ENCODE measurements at regions not wholly inside any gene's neighbourhood (a gene's known extent, or its start where the extent isn't known, plus 50 kb on each side); places are given as distances from the start of the nearest gene placed in this dataset.

DNA sequence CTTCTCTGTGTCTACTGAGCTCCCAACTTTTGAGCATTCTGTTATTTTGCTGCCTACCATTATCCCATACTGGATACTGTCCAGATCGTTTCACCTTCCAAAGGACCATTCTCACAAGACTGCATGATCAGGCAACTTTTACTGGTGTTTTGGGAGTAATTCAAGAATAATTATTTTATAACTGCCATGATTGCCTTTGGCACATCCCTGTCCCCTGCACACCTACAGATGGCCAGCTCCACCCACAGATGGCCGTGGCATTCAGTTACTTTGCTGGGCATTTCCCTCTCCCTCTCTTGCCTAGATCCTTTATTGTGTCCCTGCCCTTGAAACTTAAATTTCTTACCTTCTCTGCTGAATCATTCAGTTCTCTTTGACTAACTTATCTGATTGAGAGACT is 263.9 kb downstream of the DIPK2A start:
- DNase-seq: no peak

DNA sequence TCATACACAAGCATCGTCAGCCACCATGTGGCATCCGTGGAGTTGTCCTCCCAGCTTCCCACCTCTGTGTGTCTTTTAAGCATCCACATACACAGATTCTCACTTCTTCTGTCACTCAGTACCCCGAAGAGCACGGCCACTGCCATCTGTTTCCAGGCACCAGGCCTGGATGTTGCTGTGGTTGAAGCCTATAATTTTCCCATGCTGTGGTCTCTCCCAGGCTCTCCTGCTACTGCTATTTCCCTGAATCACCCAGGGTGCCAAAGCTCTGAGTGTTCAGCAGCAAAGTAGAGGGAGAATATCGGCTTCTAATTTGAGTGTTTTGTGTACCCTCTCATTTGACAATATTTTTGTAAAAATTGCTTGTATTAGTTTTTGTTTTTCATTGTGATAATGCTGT is 265.7 kb downstream of the DIPK2A start:
- DNase-seq: no peak

- DNase-seq: no peak
These were observed 269.8 kb downstream of the DIPK2A start for GRCh38 chr3:144241404-144241803.

DNA sequence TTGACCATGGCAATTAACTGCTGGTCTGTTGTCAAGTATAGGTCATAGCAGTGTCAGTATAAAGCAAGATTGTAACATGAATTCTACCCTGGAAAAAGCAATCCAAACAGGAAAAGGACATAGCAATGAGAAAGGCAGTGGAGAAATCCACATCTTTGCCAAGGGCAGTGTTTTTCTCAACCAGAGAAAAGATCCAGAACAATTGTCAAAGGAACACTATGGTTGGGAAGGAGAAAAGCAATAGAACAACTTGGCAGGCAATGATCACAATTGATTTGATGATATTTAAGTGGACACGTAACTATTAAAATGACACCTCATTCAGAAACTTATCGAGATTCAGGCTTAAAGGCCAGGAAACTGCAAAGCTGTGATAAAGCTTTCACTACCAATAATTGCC is 271.1 kb downstream of the DIPK2A start:
- no peak for DNase-seq

DNA sequence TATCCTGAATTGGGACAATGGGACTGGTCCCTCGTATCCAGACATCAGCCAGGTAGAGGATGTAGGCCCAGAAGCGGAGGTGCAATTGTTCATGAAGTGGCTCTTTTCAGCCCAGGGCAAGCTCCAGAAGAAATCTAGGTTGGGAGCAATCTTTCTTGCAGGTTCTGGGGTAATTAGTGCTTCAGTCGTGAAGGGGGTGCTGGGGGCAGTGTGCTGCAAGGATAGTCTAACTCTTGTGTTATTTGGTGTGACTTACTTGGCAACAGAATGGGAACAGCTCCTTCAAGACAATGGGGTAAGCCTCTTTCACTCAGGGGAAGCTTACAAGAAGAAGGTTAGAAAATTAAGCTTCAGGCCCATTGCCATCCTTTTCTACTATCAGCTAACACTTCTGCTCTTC is 273.0 kb downstream of the DIPK2A start:
- DNase-seq: no peak

DNA sequence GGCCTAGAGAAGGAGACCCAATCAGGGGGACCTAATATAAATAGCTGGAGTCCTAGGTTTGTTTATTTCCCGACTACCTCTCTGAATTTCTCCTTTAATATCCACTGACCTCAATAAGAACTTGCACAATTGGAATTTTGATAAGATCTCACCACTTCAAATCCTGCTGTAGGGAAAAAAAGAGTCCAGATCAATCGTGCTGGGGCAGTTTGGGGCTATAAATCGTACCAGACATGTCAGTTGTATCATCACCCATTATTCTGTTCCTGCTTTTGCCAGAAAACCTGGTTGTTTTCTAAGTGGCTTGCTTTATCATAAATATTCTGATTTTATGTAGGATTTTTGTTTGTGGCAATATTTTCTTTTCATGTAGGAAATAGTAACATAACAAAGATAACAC is 281.3 kb downstream of the DIPK2A start:
- DNase-seq: no peak

GRCh38 chr3:144257381-144257780 is 285.8 kb downstream of the DIPK2A start:
- DNase-seq: no peak

DNA sequence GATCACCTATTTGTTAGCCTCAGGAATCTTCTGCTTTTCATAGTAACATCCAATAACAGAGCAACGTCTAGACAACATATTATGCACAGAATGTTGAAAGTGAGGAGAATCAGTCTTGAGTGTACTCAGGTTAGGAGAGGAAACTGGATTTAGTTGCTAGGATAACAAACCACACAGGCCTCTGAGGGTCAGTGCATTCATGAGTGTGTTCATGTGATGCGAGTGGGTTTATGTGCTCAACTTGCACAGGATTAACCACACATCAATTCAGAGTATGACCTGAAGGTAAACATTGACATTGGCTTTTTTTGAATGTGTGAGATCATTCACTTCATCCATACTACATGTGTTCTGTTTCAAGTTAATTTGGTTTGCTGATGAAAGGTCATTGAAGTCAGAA is 287.6 kb downstream of the DIPK2A start:
- no peak for DNase-seq

- no peak for DNase-seq
These were observed 292.1 kb downstream of the DIPK2A start for GRCh38 chr3:144263706-144264105.

GRCh38 chr3:144264350-144264749 is 292.7 kb downstream of the DIPK2A start:
- DNase-seq: no peak

- no peak for DNase-seq
These were observed 293.2 kb downstream of the DIPK2A start for GRCh38 chr3:144264794-144265193.

DNA sequence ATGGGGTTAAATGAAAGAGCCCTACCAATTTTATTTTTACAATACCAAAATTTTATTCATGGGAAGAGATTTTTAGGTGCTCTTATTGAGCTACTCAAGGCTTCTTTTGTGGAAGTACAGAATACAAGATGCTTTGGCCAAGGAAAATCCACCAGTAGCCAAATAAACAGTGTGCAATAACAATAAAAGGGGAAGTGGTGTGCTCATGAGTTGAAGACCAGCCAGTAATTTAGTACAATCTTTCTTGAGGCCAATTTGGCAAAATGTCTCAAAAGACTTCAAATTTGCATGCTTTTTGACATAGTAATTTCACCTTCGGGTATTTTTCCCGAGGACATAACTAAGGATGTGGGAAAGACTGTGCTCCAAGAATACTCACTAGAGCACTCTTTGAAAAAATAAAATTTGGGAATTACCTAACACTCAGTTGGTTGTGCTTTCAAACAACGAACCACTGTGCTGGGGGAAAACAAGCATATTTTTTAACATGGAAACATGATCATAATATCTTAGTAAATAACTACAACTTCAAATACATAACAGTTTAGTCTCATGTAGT is 294.0 kb downstream of the DIPK2A start:
- no peak for DNase-seq

GRCh38 chr3:144270100-144270499 is 298.5 kb downstream of the DIPK2A start:
- no peak for DNase-seq

DNA sequence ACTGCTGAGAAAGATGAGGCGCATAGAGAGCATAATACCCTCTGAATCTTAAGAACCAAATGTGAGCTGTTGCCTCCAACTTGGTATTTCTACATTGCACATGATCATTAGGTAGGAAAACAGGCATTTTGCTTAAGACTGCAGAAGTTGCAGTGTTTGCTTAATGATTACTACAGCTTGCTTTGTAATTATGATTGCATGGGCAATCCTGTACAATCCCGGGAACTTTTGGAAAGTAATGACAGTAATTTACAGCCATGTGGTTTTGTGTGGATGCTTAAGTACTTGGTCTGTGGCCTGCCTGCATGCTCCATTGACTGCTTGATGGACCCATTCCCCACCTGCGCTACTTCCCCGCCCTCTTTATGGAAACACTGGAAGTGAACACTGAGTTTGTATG is 301.1 kb downstream of the DIPK2A start:
- no peak for DNase-seq

DNA sequence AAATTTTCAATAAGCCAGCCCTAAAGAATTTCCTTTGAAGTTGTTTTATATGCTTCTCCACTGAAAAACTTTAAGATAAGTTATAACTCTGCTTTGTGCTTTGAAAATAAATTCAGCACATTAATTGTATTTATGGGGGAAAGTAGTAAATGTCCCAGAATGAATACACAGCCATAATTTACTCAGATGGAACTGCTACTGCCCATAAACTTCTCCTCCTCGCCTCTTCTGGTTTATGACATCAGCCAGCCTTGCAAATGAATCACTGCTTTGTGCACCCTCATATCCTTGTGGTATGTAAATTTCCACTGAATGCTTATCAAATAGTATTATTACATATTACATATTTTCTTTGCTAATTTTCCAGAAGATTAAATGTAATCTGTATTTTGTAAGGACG is 302.0 kb downstream of the DIPK2A start:
- no peak for DNase-seq

GRCh38 chr3:144275005-144275404 is 303.4 kb downstream of the DIPK2A start:
- no peak for DNase-seq

DNA sequence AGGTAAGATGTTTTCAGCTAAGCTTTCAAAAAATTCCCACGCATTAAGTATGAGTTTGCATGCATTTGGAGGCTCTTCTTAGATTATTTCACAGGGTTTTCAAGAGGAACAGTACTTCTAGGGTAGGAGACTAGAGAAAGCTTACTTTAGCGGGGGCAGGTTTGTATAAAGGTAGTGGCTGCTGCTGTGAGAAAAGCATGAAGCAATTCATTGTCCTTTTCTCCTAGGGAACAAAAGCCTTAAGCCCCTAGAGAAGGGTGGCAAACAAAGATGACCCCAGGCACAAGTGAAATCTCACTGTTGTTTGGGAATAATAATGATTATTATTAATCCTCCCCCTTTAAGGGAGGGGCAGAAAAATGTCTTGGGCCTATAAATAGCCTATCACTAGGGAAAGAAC is 310.7 kb downstream of the DIPK2A start:
- no peak for DNase-seq

DNA sequence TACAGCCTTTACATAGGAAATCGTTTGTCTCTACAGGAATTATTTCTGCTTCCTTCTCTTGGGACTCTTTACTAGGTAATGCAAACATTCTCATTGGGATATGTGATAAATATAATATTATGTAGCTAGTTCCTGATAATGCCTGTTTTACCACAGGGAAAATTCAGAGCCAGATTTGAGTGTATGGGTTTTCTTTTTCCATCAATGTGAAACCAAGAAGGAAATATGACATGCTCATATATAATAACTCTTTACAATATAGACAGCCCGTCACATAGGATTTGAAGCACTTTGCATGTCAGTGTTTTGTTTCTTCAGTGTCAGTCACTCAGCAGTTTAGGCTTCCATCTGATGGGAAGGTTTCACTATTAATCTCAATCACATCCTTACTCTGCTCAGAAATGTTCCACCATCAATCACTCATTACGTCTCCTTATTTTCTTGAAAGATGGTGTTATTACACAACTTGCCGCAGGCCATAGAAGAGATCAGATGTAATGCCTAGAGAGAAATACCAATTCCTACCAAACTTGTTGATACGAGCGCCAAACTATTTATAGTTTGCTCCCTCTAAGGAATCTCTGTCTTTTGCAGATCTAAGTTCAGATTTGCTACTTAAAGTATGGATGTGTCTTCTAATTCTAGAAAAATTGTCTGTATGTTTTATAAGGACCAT is 314.8 kb downstream of the DIPK2A start:
- no peak for DNase-seq

- no peak for DNase-seq
These were observed 315.4 kb downstream of the DIPK2A start for GRCh38 chr3:144287001-144287400.

DNA sequence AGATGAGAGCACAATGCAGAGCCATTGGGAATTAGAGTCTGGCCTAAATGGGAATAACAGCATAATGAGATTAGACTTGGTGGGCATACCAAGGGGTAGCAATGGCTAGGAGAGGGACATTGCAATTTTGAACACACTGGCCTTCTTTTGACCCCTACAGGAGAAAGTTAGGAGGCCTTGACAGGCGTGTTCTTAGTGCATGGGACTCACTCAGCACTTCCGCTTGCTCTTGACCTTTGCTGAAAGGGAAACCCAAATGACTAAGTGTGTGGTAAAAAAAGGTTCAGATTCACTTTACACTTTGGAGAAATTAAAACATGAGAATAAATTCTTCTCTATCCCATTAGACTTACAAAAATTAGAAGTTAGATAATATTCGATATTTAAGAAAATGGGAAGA is 317.4 kb downstream of the DIPK2A start:
- no peak for DNase-seq

- DNase-seq: no peak
These were observed 323.3 kb downstream of the DIPK2A start for GRCh38 chr3:144294659-144295538.

DNA sequence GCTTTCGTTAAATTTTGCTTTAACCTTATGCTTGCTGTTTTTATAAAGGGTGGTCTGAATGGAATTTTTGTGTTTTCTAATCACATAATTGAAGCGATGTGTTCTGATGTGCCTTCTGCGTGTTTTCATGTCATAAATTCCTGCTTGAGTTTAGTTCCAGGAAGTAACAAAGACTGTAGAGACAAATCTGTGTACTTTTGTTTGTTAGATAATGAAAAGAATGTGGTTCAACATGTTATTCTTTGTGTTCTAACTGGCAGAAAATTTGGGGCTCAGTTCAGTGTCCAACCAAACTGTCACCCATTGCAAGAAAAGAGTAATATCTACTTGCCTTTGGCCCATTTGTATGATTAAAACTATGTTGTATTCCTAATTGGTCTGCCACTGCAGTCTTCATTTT is 324.0 kb downstream of the DIPK2A start:
- no peak for DNase-seq

DNA sequence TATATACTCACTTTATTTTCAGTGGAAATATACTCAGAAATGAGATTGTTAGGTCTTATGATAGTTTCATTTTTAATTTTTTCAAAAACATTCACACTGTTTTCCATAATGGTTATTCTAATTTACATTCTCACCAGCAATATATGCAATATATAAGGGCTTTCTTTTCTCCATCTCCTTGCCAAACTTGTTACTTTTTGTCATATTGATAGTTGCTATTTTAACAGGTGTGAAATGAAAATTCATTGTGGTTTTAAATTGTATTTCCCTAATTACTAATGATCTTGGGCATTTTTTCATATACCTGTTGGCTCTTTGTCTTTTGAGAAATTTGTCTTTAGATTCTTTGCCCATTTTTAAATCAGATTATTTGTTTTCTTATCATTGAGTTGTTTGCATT is 325.2 kb downstream of the DIPK2A start:
- DNase-seq: no peak

DNA sequence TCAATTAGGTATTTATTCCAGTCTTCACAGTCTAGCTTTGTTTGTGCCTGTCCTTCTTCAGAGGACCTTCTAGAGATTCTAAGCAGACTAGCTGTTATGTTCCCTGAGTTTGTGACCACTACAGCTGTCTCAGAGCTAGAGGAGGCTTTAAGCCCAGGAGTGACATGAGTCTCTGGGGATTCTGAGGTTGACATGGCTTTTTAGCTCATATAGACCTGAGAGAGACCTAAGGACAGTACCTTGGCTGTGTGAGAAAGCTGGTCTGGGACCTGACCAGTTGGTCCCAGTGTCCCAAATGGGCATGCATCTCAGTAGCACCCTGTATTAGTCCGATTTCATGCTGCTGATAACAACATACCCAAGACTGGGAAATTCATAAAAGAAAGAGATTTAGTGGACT is 330.2 kb downstream of the DIPK2A start:
- no peak for DNase-seq

Measured in right forelimb (tissue), 1 donor.